Endodermal cell (in vitro differentiated cells): ENCODE measurements at regions not wholly inside any gene's neighbourhood (a gene's known extent, or its start where the extent isn't known, plus 50 kb on each side); places are given as distances from the start of the nearest gene placed in this dataset.

Experiments used
- DNase-seq: peaks from one replicate; pipeline ENCODE4 v3.0.0-alpha.2; 2017
- H3K27ac ChIP-seq: 2 replicates; pipeline ENCODE4 v1.5.1; 2013; ENCODE audit warnings: mild to moderate bottlenecking, low read depth, low read length, moderate library complexity
- H3K27me3 ChIP-seq: 2 replicates; pipeline ENCODE4 v1.6.1; 2013; ENCODE audit warnings: mild to moderate bottlenecking, low read length, moderate library complexity; ENCODE audit not compliant: insufficient read depth, control insufficient read depth, poor library complexity, severe bottlenecking
- H3K36me3 ChIP-seq: 2 replicates; pipeline ENCODE4 v1.7.0; 2013; ENCODE audit warnings: mild to moderate bottlenecking, low read length, moderate library complexity; ENCODE audit not compliant: control insufficient read depth, insufficient read depth
- H3K4me1 ChIP-seq: one replicate; pipeline ENCODE4 v1.7.0; 2013; ENCODE audit warnings: low read length; ENCODE audit not compliant: control insufficient read depth, insufficient read depth
- H3K4me3 ChIP-seq: 2 replicates; pipeline ENCODE4 v1.5.1; 2013; ENCODE audit warnings: mild to moderate bottlenecking, low read length, moderate library complexity
- H3K9ac ChIP-seq: 2 replicates; pipeline ENCODE4 v1.6.1; 2013; ENCODE audit warnings: mild to moderate bottlenecking, low read length, moderate library complexity; ENCODE audit not compliant: poor library complexity, severe bottlenecking; ENCODE audit errors: extremely low read depth
- H3K9me3 ChIP-seq: 2 replicates; pipeline ENCODE4 v1.6.1; 2013; ENCODE audit warnings: mild to moderate bottlenecking, low read length, moderate library complexity; ENCODE audit not compliant: control insufficient read depth
- H3K27ac Mint-ChIP-seq: 2 replicates; pipeline ENCODE4 v1.8.0; 2020; ENCODE audit warnings: mixed read lengths
- H3K27me3 Mint-ChIP-seq: 2 replicates; pipeline ENCODE4 v1.8.0; 2021; ENCODE audit warnings: mild to moderate bottlenecking, mixed read lengths; ENCODE audit not compliant: insufficient read depth
- H3K36me3 Mint-ChIP-seq: 2 replicates; pipeline ENCODE4 v1.8.0; 2020; ENCODE audit warnings: low read depth, mixed read lengths
- H3K4me1 Mint-ChIP-seq: 2 replicates; pipeline ENCODE4 v1.8.0; 2020; ENCODE audit warnings: mixed read lengths
- H3K4me3 Mint-ChIP-seq: 2 replicates; pipeline ENCODE4 v1.8.0; 2020; ENCODE audit warnings: mild to moderate bottlenecking, moderate library complexity, mixed read lengths
- H3K9me3 Mint-ChIP-seq: 2 replicates; pipeline ENCODE4 v1.8.0; 2020; ENCODE audit warnings: mild to moderate bottlenecking, mixed read lengths
- CTCF ChIP-seq: fragments of 200-600 bp; sonication (generic); conservative IDR thresholded peaks from 2 replicates; pipeline ENCODE4 v1.5.0; 2021; ENCODE audit warnings: antibody characterized with exemption, mild to moderate bottlenecking
- WGBS, 2 experiments: methylation state at CpG; one replicate each; pipeline versions ENCODE4 v1.1.5 to v1.1.7; 2013; ENCODE audit warnings: missing lambda C conversion rate in 2 of 2, mixed read lengths in 1 of 2; ENCODE audit not compliant: insufficient coverage in 1 of 2, insufficient read length in 1 of 2; 5-methylcytosine and 5-hydroxymethylcytosine counted together

GRCh38 chr9:80560976-80561375, 989.2 kb downstream of the TLE4 start:
- DNase-seq = no peak
- no peaks in the 10 kb centered on the region for H3K9me3 Mint-ChIP-seq
- WGBS, 2 experiments = 92% methylated on average over 2 of the region's 2 CpGs

GRCh38 chr9:80557256-80557655, 985.5 kb downstream of the TLE4 start:
- H3K36me3 Mint-ChIP-seq = no peaks in the 10 kb centered on the region
- no peaks in the 10 kb centered on the region for H3K27me3 Mint-ChIP-seq
- Histone ChIP-seq H3K4me1 (no peaks in the 10 kb centered on the region), H3K27ac (no peak overlapping the region), H3K36me3 (no peaks in the 10 kb centered on the region), H3K27me3 (no peaks in the 10 kb centered on the region), H3K9me3 (no peaks in the 10 kb centered on the region), H3K4me3 (no peak overlapping the region), H3K9ac (no peak overlapping the region)
- no peak for TF ChIP-seq CTCF
- no peaks in the 10 kb centered on the region for H3K9me3 Mint-ChIP-seq
- no peak overlapping the region for H3K27ac Mint-ChIP-seq
- H3K4me1 Mint-ChIP-seq = no peaks in the 10 kb centered on the region
- 83 to 94% methylated on average over 1 of the region's 1 CpG for WGBS, 2 experiments
- no peak for DNase-seq
- H3K4me3 Mint-ChIP-seq = no peak overlapping the region

More at GRCh38 chr9:80560976-80561375, 989.2 kb downstream of the TLE4 start:
- Mint-ChIP-seq H3K27ac (no peak overlapping the region), H3K36me3 (no peaks in the 10 kb centered on the region), H3K4me3 (no peak overlapping the region), H3K27me3 (no peaks in the 10 kb centered on the region), H3K4me1 (no peaks in the 10 kb centered on the region)
- no peak overlapping the region for H3K4me3 ChIP-seq
- H3K27me3 ChIP-seq = no peaks in the 10 kb centered on the region
- no peaks in the 10 kb centered on the region for H3K9me3 ChIP-seq
- no peaks in the 10 kb centered on the region for H3K36me3 ChIP-seq
- H3K9ac ChIP-seq = no peak overlapping the region
- no peak for TF ChIP-seq CTCF
- H3K27ac ChIP-seq = no peak overlapping the region
- no peaks in the 10 kb centered on the region for H3K4me1 ChIP-seq

- Histone ChIP-seq H3K4me1 (no peaks in the 10 kb centered on the region), H3K27ac (no peak overlapping the region), H3K9ac (no peak overlapping the region), H3K9me3 (no peaks in the 10 kb centered on the region), H3K36me3 (no peaks in the 10 kb centered on the region), H3K4me3 (no peak overlapping the region), H3K27me3 (no peaks in the 10 kb centered on the region)
- DNase-seq = no peak
- H3K27ac Mint-ChIP-seq = no peak overlapping the region
- no peaks in the 10 kb centered on the region for H3K36me3 Mint-ChIP-seq
- H3K4me3 Mint-ChIP-seq = no peak overlapping the region
- no peaks in the 10 kb centered on the region for H3K4me1 Mint-ChIP-seq
- no peaks in the 10 kb centered on the region for H3K27me3 Mint-ChIP-seq
- TF ChIP-seq CTCF = no peak
- H3K9me3 Mint-ChIP-seq = no peaks in the 10 kb centered on the region
These were observed 984.9 kb downstream of the TLE4 start for GRCh38 chr9:80556631-80557030.
